GM10266 (cell line): ENCODE measurements at regions not wholly inside any gene's neighbourhood (a gene's known extent, or its start where the extent isn't known, plus 50 kb on each side); places are given as distances from the start of the nearest gene placed in this dataset.

Experiments
- DNase-seq: peaks from one replicate; pipeline ENCODE4 v3.0.0; 2012; ENCODE audit errors: extremely low spot score
- CTCF ChIP-seq: IDR thresholded peaks from 2 replicates; pipeline ENCODE4 v1.5.1; 2012; ENCODE audit warnings: mild to moderate bottlenecking, low read depth; ENCODE audit not compliant: control insufficient read depth, insufficient read depth; ENCODE audit errors: missing control alignments

GRCh38 chr2:81334046-81334445 is 1029.5 kb upstream of the LRRTM1 start:
- no peak for DNase-seq
- TF ChIP-seq CTCF, result no peak

GRCh38 chr2:81328968-81329367 is 1024.4 kb upstream of the LRRTM1 start:
- DNase-seq, result no peak
- TF ChIP-seq CTCF, result no peak

- TF ChIP-seq CTCF, result no peak
- DNase-seq, result no peak
Observed at GRCh38 chr2:81327911-81328310, 1023.4 kb upstream of the LRRTM1 start.

- peak; percentile 20 for TF ChIP-seq CTCF
Observed at GRCh38 chr2:81324046-81324445, 1019.5 kb upstream of the LRRTM1 start.

GRCh38 chr2:81304154-81304830 is 999.7 kb upstream of the LRRTM1 start:
- DNase-seq, result no peak
- TF ChIP-seq CTCF, result no peak

More at GRCh38 chr2:81324046-81324445, 1019.5 kb upstream of the LRRTM1 start:
- no peak for DNase-seq

GRCh38 chr2:81303321-81303720 is 998.8 kb upstream of the LRRTM1 start:
- no peak for DNase-seq
- TF ChIP-seq CTCF, result no peak

- no peak for TF ChIP-seq CTCF
- no peak for DNase-seq
Observed at GRCh38 chr2:81299841-81300240, 995.3 kb upstream of the LRRTM1 start.
